ENCODE measurements at regions not wholly inside any gene's neighbourhood (a gene's known extent, or its start where the extent isn't known, plus 50 kb on each side); places are given as distances from the start of the nearest gene placed in this dataset.
A peak's percentile ranks its signal among the peaks of the same experiment; 100 is the strongest.

DNA sequence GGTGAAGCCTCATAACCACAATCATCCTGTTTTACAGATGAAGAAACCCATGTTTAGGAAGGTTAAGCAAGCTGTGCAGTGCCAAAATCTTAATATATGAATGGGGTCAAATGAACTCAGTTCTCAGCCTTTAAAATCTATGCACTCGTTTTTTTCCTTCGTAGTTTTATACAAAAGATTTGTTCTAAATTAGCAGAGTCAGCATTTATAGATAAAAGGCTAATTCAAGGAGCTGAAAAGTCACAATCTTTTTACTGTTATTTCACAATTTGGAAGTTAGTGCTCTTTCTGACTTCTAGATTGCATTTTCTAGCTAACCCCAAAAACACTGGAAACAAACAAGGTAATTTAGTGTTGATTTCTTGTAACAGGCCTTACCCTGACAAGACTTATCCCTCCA lies 766.9 kb upstream of the ADGRL4 start:
- Histone ChIP-seq H3K9me2 (replicated peaks; ENCODE audit: insufficient read depth, low read length) (no peaks in the 10 kb centered on the region), H3K79me2 (ENCODE audit: insufficient read depth, low read length) (no peaks in the 10 kb centered on the region), H2AFZ (ENCODE audit: low read depth, low read length, severe bottlenecking) (no peak overlapping the region), H4K20me1 (ENCODE audit: low read depth, low read length) (no peaks in the 10 kb centered on the region), H3F3A (ENCODE audit: insufficient read depth) (no peaks in the 10 kb centered on the region), H3K27me3 (ENCODE audit: low read length) (no peaks in the 10 kb centered on the region), H3K4me2 (ENCODE audit: low read depth, low read length, poor library complexity, severe bottlenecking) (no peak overlapping the region), H3K9me3 (ENCODE audit: insufficient read depth, low read length) (no peaks in the 10 kb centered on the region), H3K27ac (ENCODE audit: low read depth, low read length) (no peak overlapping the region), H3K36me3 (ENCODE audit: low read length) (no peaks in the 10 kb centered on the region), H3K4me3 (ENCODE audit: insufficient read depth, low read length, poor library complexity, severe bottlenecking) (no peak overlapping the region), H3K9ac (ENCODE audit: low read length) (no peak overlapping the region)
- TF ChIP-seq, protein P1, sequence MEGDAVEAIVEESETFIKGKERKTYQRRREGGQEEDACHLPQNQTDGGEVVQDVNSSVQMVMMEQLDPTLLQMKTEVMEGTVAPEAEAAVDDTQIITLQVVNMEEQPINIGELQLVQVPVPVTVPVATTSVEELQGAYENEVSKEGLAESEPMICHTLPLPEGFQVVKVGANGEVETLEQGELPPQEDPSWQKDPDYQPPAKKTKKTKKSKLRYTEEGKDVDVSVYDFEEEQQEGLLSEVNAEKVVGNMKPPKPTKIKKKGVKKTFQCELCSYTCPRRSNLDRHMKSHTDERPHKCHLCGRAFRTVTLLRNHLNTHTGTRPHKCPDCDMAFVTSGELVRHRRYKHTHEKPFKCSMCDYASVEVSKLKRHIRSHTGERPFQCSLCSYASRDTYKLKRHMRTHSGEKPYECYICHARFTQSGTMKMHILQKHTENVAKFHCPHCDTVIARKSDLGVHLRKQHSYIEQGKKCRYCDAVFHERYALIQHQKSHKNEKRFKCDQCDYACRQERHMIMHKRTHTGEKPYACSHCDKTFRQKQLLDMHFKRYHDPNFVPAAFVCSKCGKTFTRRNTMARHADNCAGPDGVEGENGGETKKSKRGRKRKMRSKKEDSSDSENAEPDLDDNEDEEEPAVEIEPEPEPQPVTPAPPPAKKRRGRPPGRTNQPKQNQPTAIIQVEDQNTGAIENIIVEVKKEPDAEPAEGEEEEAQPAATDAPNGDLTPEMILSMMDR (IDR thresholded peaks at IDR 0.05; ENCODE audit: insufficient read depth, low read length, poor library complexity, severe bottlenecking) = no peak
- TF ChIP-seq EZH2phosphoT487 (conservative IDR thresholded peaks at IDR 0.05; ENCODE audit: low read length) = no peak

DNA sequence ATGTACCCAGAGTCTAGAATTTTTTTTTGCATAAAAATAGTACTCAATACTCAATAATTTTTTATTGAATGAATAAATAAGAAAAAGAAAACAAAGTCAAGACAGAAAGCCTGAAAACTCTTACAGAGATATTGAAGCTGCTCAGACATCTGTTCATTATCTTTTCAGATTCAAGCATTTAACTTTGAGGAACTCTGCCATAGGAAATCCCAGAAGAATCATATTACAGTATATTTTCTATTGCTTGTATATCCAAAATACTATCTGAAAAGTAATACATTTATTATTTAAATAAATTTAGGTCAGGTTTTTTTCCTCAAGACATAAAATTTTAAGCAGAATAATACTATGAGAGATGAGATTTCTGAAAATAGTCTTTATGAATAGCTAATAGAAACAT lies 755.9 kb upstream of the ADGRL4 start:
- H3K79me2 ChIP-seq (ENCODE audit: insufficient read depth, low read length) = no peaks in the 10 kb centered on the region
- no peak overlapping the region for H3K4me2 ChIP-seq (ENCODE audit: low read depth, low read length, poor library complexity, severe bottlenecking)
- no peaks in the 10 kb centered on the region for H3K27me3 ChIP-seq (ENCODE audit: low read length)
- H3K9me3 ChIP-seq (ENCODE audit: insufficient read depth, low read length) = peaks cover 4% of the 10 kb centered on the region; the same call in 1 of the 2 replicates
- H3K36me3 ChIP-seq (ENCODE audit: low read length) = no peaks in the 10 kb centered on the region
- H2AFZ ChIP-seq (ENCODE audit: low read depth, low read length, severe bottlenecking) = no peak overlapping the region
- no peak overlapping the region for H3K27ac ChIP-seq (ENCODE audit: low read depth, low read length)
- no peaks in the 10 kb centered on the region for H3F3A ChIP-seq (ENCODE audit: insufficient read depth)
- no peak for TF ChIP-seq EZH2phosphoT487 (conservative IDR thresholded peaks at IDR 0.05; ENCODE audit: low read length)
- TF ChIP-seq, protein P1 (IDR thresholded peaks at IDR 0.05; ENCODE audit: insufficient read depth, low read length, poor library complexity, severe bottlenecking) = no peak
- H4K20me1 ChIP-seq (ENCODE audit: low read depth, low read length) = no peaks in the 10 kb centered on the region
- H3K4me3 ChIP-seq (ENCODE audit: insufficient read depth, low read length, poor library complexity, severe bottlenecking) = no peak overlapping the region
- no peak overlapping the region for H3K9ac ChIP-seq (ENCODE audit: low read length)
- no peaks in the 10 kb centered on the region for H3K9me2 ChIP-seq (replicated peaks; ENCODE audit: insufficient read depth, low read length)

DNA sequence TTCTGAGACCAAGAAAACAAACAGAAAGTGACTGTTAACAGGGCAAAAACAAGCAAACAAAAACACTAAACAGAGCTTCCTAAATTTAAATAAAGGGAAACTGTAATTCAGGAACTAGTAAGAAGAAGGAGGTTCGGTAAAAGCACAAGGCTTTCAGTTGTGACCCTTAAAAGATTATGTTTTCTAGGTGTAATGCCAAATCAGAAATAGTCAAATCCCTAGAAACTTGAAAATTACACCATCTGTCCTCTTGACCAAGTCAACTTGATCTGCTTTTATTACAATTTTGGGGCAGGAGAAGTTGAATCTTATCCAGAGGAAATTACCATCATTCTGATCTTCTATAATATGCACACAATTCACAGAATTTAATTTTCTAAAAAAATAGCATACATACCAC lies 754.0 kb upstream of the ADGRL4 start:
- Histone ChIP-seq H2AFZ (ENCODE audit: low read depth, low read length, severe bottlenecking) (peak overlapping the region; percentile 73), H3K27me3 (ENCODE audit: low read length) (no peaks in the 10 kb centered on the region), H3K79me2 (ENCODE audit: insufficient read depth, low read length) (no peaks in the 10 kb centered on the region), H3F3A (ENCODE audit: insufficient read depth) (no peaks in the 10 kb centered on the region), H4K20me1 (ENCODE audit: low read depth, low read length) (no peaks in the 10 kb centered on the region), H3K4me2 (ENCODE audit: low read depth, low read length, poor library complexity, severe bottlenecking) (no peak overlapping the region), H3K36me3 (ENCODE audit: low read length) (no peaks in the 10 kb centered on the region), H3K9me3 (ENCODE audit: insufficient read depth, low read length) (peaks cover 4% of the 10 kb centered on the region; the same call in 1 of the 2 replicates), H3K9me2 (replicated peaks; ENCODE audit: insufficient read depth, low read length) (no peaks in the 10 kb centered on the region), H3K4me3 (ENCODE audit: insufficient read depth, low read length, poor library complexity, severe bottlenecking) (no peak overlapping the region), H3K9ac (ENCODE audit: low read length) (no peak overlapping the region), H3K27ac (ENCODE audit: low read depth, low read length) (no peak overlapping the region)
- TF ChIP-seq EZH2phosphoT487 (conservative IDR thresholded peaks at IDR 0.05; ENCODE audit: low read length) = no peak
- TF ChIP-seq, protein P1 (IDR thresholded peaks at IDR 0.05; ENCODE audit: insufficient read depth, low read length, poor library complexity, severe bottlenecking) = no peak

All from SU-DHL-6 (cell line).